ENCODE measurements at regions not wholly inside any gene's neighbourhood (a gene's known extent, or its start where the extent isn't known, plus 50 kb on each side); places are given as distances from the start of the nearest gene placed in this dataset.
"Not testable (repeated sequence)": the region's sequence is repeated elsewhere in the genome, so short reads cannot be mapped to it uniquely, and the experiment has no call there.

- not testable (repeated sequence) for TF ChIP-seq POLR2A, CTCF (IDR thresholded peaks at IDR 0.05)
Measured at GRCh38 chr16:32868334-32868733, 192.4 kb upstream of the TP53TG3 start.
